ENCODE measurements at regions not wholly inside any gene's neighbourhood (a gene's known extent, or its start where the extent isn't known, plus 50 kb on each side); places are given as distances from the start of the nearest gene placed in this dataset.

DNA sequence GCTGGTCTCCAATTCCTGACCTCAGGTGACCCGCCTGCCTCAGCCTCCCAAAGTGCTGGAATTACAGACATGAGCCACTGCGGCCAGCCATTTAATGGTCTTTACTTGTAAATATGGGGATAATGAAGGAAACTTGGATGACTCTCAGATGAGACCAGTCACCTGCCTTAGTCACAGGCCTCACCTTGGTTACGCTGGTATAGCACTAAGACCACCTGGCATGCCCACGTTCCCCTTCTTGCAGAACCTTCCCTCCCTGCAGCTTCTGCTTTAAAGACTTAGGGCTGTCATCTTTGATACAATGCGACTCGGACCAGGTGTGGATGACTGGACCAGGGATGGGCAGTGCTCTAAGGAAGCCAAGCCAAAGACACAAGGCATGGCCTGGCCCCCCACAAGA lies 629.9 kb downstream of the CCDC171 start:
- H3K4me3 ChIP-seq (ENCODE audit: low read depth, low read length) = no peak overlapping the region
- in situ Hi-C loops (cut with HindIII; ENCODE audit: low sequenced_read_pairs) = no loop called here
- TF ChIP-seq, protein P1, sequence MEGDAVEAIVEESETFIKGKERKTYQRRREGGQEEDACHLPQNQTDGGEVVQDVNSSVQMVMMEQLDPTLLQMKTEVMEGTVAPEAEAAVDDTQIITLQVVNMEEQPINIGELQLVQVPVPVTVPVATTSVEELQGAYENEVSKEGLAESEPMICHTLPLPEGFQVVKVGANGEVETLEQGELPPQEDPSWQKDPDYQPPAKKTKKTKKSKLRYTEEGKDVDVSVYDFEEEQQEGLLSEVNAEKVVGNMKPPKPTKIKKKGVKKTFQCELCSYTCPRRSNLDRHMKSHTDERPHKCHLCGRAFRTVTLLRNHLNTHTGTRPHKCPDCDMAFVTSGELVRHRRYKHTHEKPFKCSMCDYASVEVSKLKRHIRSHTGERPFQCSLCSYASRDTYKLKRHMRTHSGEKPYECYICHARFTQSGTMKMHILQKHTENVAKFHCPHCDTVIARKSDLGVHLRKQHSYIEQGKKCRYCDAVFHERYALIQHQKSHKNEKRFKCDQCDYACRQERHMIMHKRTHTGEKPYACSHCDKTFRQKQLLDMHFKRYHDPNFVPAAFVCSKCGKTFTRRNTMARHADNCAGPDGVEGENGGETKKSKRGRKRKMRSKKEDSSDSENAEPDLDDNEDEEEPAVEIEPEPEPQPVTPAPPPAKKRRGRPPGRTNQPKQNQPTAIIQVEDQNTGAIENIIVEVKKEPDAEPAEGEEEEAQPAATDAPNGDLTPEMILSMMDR (IDR thresholded peaks at IDR 0.05; ENCODE audit: low read depth, low read length) = no peak
- no peak for DNase-seq (ENCODE audit: low read depth, low spot score)

DNA sequence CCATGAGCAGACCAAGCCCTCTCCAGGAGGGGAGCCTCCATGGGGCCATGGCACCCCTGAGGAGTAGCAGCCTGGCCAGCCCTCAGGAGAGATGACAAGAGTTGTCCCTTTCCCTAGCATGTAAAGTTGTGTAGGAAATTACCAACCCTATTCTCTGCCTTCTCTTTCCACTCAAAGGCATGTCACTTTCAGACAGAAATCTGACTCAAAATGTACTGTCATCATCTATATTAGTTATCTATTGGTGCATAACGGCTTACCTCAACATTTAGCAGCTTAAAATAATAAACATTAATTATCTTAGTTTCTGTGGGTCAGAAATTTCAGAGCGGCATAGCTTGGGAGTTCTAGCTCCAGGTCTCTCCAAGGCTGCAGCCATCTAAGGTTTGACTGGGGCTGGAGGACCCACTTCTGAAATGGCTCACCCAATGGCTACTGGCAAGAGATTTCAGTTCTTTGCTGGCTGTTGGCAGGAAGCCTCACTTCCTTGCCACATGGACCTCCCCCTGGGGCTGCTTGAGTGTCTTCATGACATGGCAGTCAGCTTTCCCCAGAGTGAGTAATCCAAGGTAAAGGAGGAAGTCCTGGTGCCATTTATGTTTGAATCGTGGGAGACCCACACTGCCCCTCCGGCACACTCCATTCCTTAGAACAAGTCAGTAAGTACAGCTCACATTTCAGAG lies 632.3 kb downstream of the CCDC171 start:
- no peak overlapping the region for H3K4me3 ChIP-seq (ENCODE audit: low read depth, low read length)
- in situ Hi-C loops (cut with HindIII; ENCODE audit: low sequenced_read_pairs) = no loop called here
- DNase-seq (ENCODE audit: low read depth, low spot score) = no peak
- TF ChIP-seq, protein P1 (IDR thresholded peaks at IDR 0.05; ENCODE audit: low read depth, low read length) = no peak

DNA sequence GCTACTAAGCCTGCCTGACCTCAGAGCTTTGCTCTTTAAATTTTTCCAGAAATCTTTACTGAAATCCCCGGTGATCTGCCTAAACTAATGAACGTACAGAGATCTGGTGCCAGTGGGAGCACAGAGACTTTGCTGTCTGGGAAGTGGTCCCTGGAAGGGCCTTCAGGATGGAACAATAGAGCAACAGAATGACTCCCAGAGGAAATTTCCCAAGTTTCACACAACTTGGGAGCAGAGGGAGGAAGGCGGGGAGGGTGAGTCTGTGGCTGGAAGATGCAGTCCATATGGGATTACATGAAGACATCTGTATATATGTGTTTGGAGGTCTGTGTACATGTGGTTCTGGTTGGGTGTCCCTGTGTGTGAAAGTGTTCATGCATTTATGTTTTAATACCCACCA lies 638.3 kb downstream of the CCDC171 start:
- TF ChIP-seq, protein P1 (IDR thresholded peaks at IDR 0.05; ENCODE audit: low read depth, low read length) = no peak
- no peak for DNase-seq (ENCODE audit: low read depth, low spot score)
- in situ Hi-C loops (cut with HindIII; ENCODE audit: low sequenced_read_pairs) = no loop called here
- no peak overlapping the region for H3K4me3 ChIP-seq (ENCODE audit: low read depth, low read length)

DNA sequence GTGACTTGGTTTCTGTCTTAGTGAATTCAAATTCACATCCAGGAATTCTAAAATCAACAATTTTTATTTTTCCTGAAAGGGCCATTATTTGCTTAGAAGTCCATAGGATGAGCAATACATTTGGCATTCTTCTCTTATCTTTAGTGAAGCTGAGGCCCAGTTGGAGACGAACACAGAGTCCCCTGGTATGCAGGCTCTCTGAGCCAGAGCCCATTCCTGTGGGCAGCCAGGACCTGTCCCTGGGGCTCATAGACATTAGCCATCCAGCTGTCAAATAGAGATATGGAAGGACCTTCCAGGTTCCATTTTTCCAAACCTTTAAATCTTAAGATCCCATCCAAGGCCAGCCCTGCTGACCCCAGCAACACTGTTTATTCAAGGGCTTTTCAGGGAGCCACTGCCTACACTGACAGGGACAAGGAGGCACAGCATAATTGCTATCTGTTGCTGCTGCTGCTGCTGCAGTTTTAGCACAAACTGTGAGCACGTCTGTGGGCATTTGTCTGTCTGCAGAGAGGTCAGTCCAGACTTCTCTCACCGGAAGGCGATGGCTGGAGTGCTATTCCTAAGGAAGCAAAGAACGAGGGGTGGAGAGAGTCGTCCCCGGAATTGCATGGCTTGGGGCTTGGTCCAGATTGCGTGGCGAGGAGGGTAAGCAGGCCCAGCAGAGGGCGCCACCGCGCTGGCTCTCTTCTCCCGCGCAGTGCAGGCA lies 639.0 kb downstream of the CCDC171 start:
- H3K4me3 ChIP-seq (ENCODE audit: low read depth, low read length) = no peak overlapping the region
- TF ChIP-seq, protein P1 (IDR thresholded peaks at IDR 0.05; ENCODE audit: low read depth, low read length) = peak; percentile 86
- peak; percentile 94 for DNase-seq (ENCODE audit: low read depth, low spot score)
- in situ Hi-C loops (cut with HindIII; ENCODE audit: low sequenced_read_pairs) = no loop called here

DNA sequence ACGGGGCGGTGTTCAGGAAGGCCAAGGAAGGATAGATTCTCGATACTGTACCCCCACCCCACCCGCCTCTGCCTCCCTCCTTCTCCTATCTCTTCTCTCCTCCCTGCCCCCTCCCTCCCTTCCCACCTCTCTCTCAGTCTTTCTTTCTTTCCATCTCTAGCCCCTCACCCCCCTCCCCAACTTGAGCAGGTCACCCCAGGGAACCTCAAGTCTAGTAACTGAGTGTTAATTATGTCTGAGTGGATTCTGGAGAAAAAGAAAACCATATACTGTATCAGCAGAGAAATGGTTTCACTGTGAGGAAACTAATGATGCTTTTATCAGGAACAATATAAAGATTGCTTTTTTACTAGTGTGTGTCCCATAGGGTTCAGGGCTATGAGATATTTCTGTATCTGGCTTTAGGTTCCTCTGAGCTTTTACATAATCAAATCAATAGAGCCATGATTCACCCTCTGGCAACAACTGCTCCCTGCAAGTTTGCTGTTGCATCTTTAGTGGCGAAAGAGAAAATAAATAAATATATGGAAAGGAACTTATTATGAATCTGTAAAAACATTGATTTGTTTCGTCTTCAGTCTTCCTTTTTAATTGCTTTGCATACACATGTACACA lies 639.7 kb downstream of the CCDC171 start:
- H3K4me3 ChIP-seq (ENCODE audit: low read depth, low read length) = no peak overlapping the region
- TF ChIP-seq, protein P1 (IDR thresholded peaks at IDR 0.05; ENCODE audit: low read depth, low read length) = no peak
- DNase-seq (ENCODE audit: low read depth, low spot score) = peak; percentile 65
- in situ Hi-C loops (cut with HindIII; ENCODE audit: low sequenced_read_pairs) = no loop called here

DNA sequence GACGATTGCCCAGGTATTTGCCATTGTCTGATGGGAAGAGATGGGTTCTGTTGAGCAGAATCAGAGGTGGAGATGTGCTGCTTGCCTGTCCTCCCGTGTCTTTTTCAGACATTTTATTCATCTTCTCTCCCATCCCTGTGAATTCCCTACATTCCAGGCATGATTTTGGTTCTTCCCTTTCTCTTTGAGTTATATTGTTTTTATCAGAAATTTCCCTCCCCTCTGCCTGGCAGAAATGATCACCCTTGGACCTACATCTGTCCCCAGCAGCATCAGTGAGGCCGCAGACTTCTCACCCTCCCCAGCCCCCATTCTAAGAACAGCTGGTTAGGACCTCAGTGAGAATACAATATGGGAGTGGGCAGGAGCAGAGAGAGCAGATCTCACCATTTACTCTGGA lies 640.2 kb downstream of the CCDC171 start:
- H3K4me3 ChIP-seq (ENCODE audit: low read depth, low read length) = no peak overlapping the region
- no peak for DNase-seq (ENCODE audit: low read depth, low spot score)
- in situ Hi-C loops (cut with HindIII; ENCODE audit: low sequenced_read_pairs) = no loop called here
- TF ChIP-seq, protein P1 (IDR thresholded peaks at IDR 0.05; ENCODE audit: low read depth, low read length) = no peak

Data from astrocyte of the spinal cord (primary cell).